HCT116 (cell line): ENCODE measurements at regions not wholly inside any gene's neighbourhood (a gene's known extent, or its start where the extent isn't known, plus 50 kb on each side); places are given as distances from the start of the nearest gene placed in this dataset.

Source experiments
- ATAC-seq: fragments of 200-7000 bp; cut with Tn5 transposase; 2 replicates; pipeline ENCODE4 v1.9.1; 2020; ENCODE audit warnings: mild to moderate bottlenecking, moderate library complexity
- BruUV-seq: library from RNA; stranded (reverse); fragments of 400-500 nt; replicated peaks from 2 replicates; lab custom pipeline; 2021; lab: Mats Ljungman, UMichigan
- CTCF ChIA-PET: fragments of 300-600 bp; sonication (Branson Sonifier 250); formaldehyde crosslinking; loops from one replicate; lab custom pipeline; 2021; ENCODE audit warnings: antibody characterized with exemption; lab: Charles Lee
- POLR2A ChIA-PET: fragments of 300-600, 350-600 bp; sonication (Branson Sonifier 250); formaldehyde crosslinking; loops from one replicate; lab custom pipeline; 2021; ENCODE audit warnings: antibody characterized with exemption; lab: Charles Lee
- RAD21 ChIA-PET, 2 experiments: fragments of 300-600 bp; sonication (Branson Sonifier 250); formaldehyde crosslinking; loops; one replicate each; lab custom pipeline; 2023; ENCODE audit warnings: low total read pairs in 2 of 2; ENCODE audit not compliant: uncharacterized antibody in 2 of 2, unreplicated experiment in 2 of 2, low non-redundant PET in 1 of 2; lab: Charles Lee
- DNase-seq: peaks from one replicate; pipeline ENCODE4 v3.0.0-alpha.2; 2010; ENCODE audit warnings: low read depth, low spot score
- H2AFZ ChIP-seq: fragments of 200-600 bp; shearing (Covaris generic), sonication (generic); 2 replicates; pipeline ENCODE4 v1.6.1; 2017; ENCODE audit warnings: low read depth, mixed run types, mixed read lengths, antibody characterized with exemption, low read length; ENCODE audit not compliant: poor library complexity, severe bottlenecking
- H3K27ac ChIP-seq: 2 replicates; pipeline ENCODE4 v1.5.1; 2012; ENCODE audit warnings: low read depth, low read length
- H3K27me3 ChIP-seq: fragments of 200-600 bp; sonication (generic); 2 replicates; pipeline ENCODE4 v1.6.1; 2016; ENCODE audit warnings: mixed run types, low read length, mixed read lengths; ENCODE audit not compliant: insufficient read depth
- H3K36me3 ChIP-seq, 2 experiments: fragments of 200-500 bp in 1 of 2; fragments of 200-600 bp in 1 of 2; sonication (Bioruptor generic) in 1 of 2; sonication (generic) in 1 of 2; 2 replicates each; pipeline versions ENCODE4 v1.5.1 to v1.6.1; 2014 to 2016; ENCODE audit warnings: low read length in 2 of 2, inconsistent platforms in 1 of 2, mixed read lengths in 1 of 2, mixed run types in 1 of 2; ENCODE audit not compliant: insufficient read depth in 2 of 2, control insufficient read depth in 1 of 2
- H3K4me1 ChIP-seq, 2 experiments: fragments of 200-600 bp in 1 of 2; sonication (generic) in 1 of 2; 2 replicates each; pipeline versions ENCODE4 v1.5.1 to v1.6.1; 2012 to 2017; ENCODE audit warnings: low read length in 2 of 2, inconsistent platforms in 1 of 2, mild to moderate bottlenecking in 1 of 2, mixed read lengths in 1 of 2, mixed run types in 1 of 2, moderate library complexity in 1 of 2; ENCODE audit not compliant: insufficient read depth in 2 of 2, control insufficient read depth in 1 of 2
- H3K4me2 ChIP-seq: fragments of 200-600 bp; sonication (generic); 2 replicates; pipeline ENCODE4 v1.6.1; 2017; ENCODE audit warnings: mixed run types, low read length, mixed read lengths
- H3K4me3 ChIP-seq, 2 experiments: fragments of 200-600 bp in 1 of 2; sonication (generic) in 1 of 2; replicated peaks in 1 of 2; 2 replicates each; pipeline ENCODE4 v1.5.1; 2011 to 2016; ENCODE audit warnings: low read length in 2 of 2, control low read depth in 1 of 2, low read depth in 1 of 2, mild to moderate bottlenecking in 1 of 2, mixed read lengths in 1 of 2, mixed run types in 1 of 2
- H3K79me2 ChIP-seq: fragments of 200-600 bp; sonication (generic); 2 replicates; pipeline ENCODE4 v1.6.1; 2017; ENCODE audit warnings: mild to moderate bottlenecking, mixed run types, low read length, moderate library complexity, mixed read lengths; ENCODE audit not compliant: insufficient read depth
- H3K9ac ChIP-seq: fragments of 200-600 bp; sonication (generic); 2 replicates; pipeline ENCODE4 v1.6.1; 2016; ENCODE audit warnings: low read length, mixed read lengths
- H3K9me2 ChIP-seq: fragments of 200-600 bp; sonication (generic), shearing (Covaris generic); 2 replicates; pipeline ENCODE4 v1.6.1; 2017; ENCODE audit warnings: mixed run types, mild to moderate bottlenecking, moderate library complexity; ENCODE audit not compliant: insufficient read depth
- H3K9me3 ChIP-seq, 2 experiments: fragments of 200-500 bp in 1 of 2; fragments of 200-600 bp in 1 of 2; sonication (Bioruptor generic) in 1 of 2; sonication (generic) in 1 of 2; 2 replicates each; pipeline ENCODE4 v1.6.1; 2014 to 2017; ENCODE audit warnings: low read length in 2 of 2, mixed read lengths in 2 of 2, inconsistent platforms in 1 of 2, low read depth in 1 of 2, mild to moderate bottlenecking in 1 of 2, mixed run types in 1 of 2, moderate library complexity in 1 of 2; ENCODE audit not compliant: control insufficient read depth in 1 of 2, insufficient read depth in 1 of 2
- H4K20me1 ChIP-seq: fragments of 200-600 bp; sonication (generic), shearing (Covaris generic); 2 replicates; pipeline ENCODE4 v1.6.1; 2017; ENCODE audit warnings: mixed run types, mild to moderate bottlenecking, moderate library complexity; ENCODE audit not compliant: insufficient read depth
- CTCF ChIP-seq, 3 experiments: fragments of 200-600 bp in 1 of 3; sonication (generic) in 1 of 3; IDR thresholded peaks in 2 of 3; conservative IDR thresholded peaks in 1 of 3; 2 replicates each; pipeline ENCODE4 v1.5.1; 2012 to 2017; ENCODE audit warnings: low read depth in 2 of 3, low read length in 2 of 3, antibody characterized with exemption in 1 of 3, borderline replicate concordance in 1 of 3, control low read depth in 1 of 3, mild to moderate bottlenecking in 1 of 3, mixed read lengths in 1 of 3, mixed run types in 1 of 3, moderate library complexity in 1 of 3; ENCODE audit not compliant: insufficient read depth in 1 of 3
- ELF1 ChIP-seq: IDR thresholded peaks from 2 replicates; pipeline ENCODE4 v1.6.1; 2012; ENCODE audit warnings: low read depth, borderline replicate concordance
- JUND ChIP-seq: IDR thresholded peaks from 2 replicates; pipeline ENCODE4 v1.6.1; 2012
- POLR2A ChIP-seq: IDR thresholded peaks from 2 replicates; pipeline ENCODE4 v1.7.0; 2011; ENCODE audit warnings: borderline replicate concordance; ENCODE audit not compliant: insufficient read depth, insufficient read length; ENCODE audit errors: extremely low read depth
- RAD21 ChIP-seq: IDR thresholded peaks from 2 replicates; pipeline ENCODE4 v1.6.1; 2012; ENCODE audit warnings: low read depth, mild to moderate bottlenecking
- REST ChIP-seq: IDR thresholded peaks from 2 replicates; pipeline ENCODE4 v1.6.1; 2012; ENCODE audit warnings: low read depth
- SIN3A ChIP-seq: IDR thresholded peaks from 2 replicates; pipeline ENCODE4 v1.6.1; 2012; ENCODE audit warnings: low read depth
- SP1 ChIP-seq: IDR thresholded peaks from 2 replicates; pipeline ENCODE4 v1.6.1; 2012; ENCODE audit warnings: low read depth
- TCF7L2 ChIP-seq: IDR thresholded peaks from 2 replicates; pipeline ENCODE4 v1.7.0; 2011; ENCODE audit warnings: borderline replicate concordance, inconsistent platforms; ENCODE audit not compliant: insufficient read depth, insufficient read length; ENCODE audit errors: extremely low read depth
- YY1 ChIP-seq: IDR thresholded peaks from 2 replicates; pipeline ENCODE4 v1.6.1; 2011; ENCODE audit warnings: low read length, low read depth, moderate library complexity, mild to moderate bottlenecking; ENCODE audit not compliant: insufficient replicate concordance; ENCODE audit errors: extremely low read depth
- ZBTB33 ChIP-seq: IDR thresholded peaks from 2 replicates; pipeline ENCODE4 v1.6.1; 2011; ENCODE audit warnings: mild to moderate bottlenecking, low read length, moderate library complexity; ENCODE audit not compliant: insufficient replicate concordance; ENCODE audit errors: extremely low read depth
- ZNF274 ChIP-seq: fragments of 200-500 bp; sonication (Bioruptor generic); IDR thresholded peaks from 2 replicates; pipeline ENCODE4 v1.6.1; 2014; ENCODE audit warnings: mild to moderate bottlenecking, low read depth, low read length, inconsistent platforms
- intact Hi-C: fragments of 100-400 bp; cut with micrococcal nuclease; formaldehyde crosslinking; loops from 2 replicates; pipeline ENCODE4 v1.10.0; 2022

GRCh38 chr6:93105017-93105416 lies 314.3 kb downstream of the EPHA7 start:
- peaks cover 0 to 8% of the 10 kb centered on the region in 2 experiments; a peak in 3 of 4 replicates for H3K9me3 ChIP-seq
- ATAC-seq (no peak), DNase-seq (no peak)
- H3K4me2 ChIP-seq = no peak overlapping the region
- ChIA-PET POLR2A (no interaction called here), CTCF (no interaction called here), RAD21 (no interaction called here)
- no peak overlapping the region for H3K27ac ChIP-seq
- no peaks in the 10 kb centered on the region for H3K27me3 ChIP-seq
- H3K9ac ChIP-seq = no peak overlapping the region
- H3K36me3 ChIP-seq = no peaks in the 10 kb centered on the region
- TF ChIP-seq ZBTB33 (no peak), JUND (no peak), POLR2A (no peak), TCF7L2 (no peak), ZNF274 (no peak), SP1 (no peak), ELF1 (no peak)
- no peaks in the 10 kb centered on the region for H3K9me2 ChIP-seq
- intact Hi-C loops = no loop called here
- H2AFZ ChIP-seq = no peak overlapping the region
- H3K4me3 ChIP-seq = no peak overlapping the region
- H4K20me1 ChIP-seq = no peaks in the 10 kb centered on the region
- H3K79me2 ChIP-seq = no peaks in the 10 kb centered on the region
- no TSS peak for BruUV-seq
- no peaks in the 10 kb centered on the region for H3K4me1 ChIP-seq

- DNase-seq (no peak), ATAC-seq (no peak)
- Histone ChIP-seq H4K20me1 (no peaks in the 10 kb centered on the region), H3K4me3 (no peak overlapping the region), H3K4me2 (no peak overlapping the region), H3K9me2 (no peaks in the 10 kb centered on the region), H3K9ac (no peak overlapping the region), H3K4me1 (no peaks in the 10 kb centered on the region), H3K27ac (no peak overlapping the region), H3K27me3 (no peaks in the 10 kb centered on the region), H3K79me2 (no peaks in the 10 kb centered on the region), H2AFZ (no peak overlapping the region), H3K9me3 (peaks cover 0 to 8% of the 10 kb centered on the region in 2 experiments; a peak in 3 of 4 replicates), H3K36me3 (no peaks in the 10 kb centered on the region)
- BruUV-seq = no TSS peak
- CTCF ChIA-PET = no interaction called here
- intact Hi-C loops = no loop called here
- RAD21 ChIA-PET = no interaction called here
- POLR2A ChIA-PET = no interaction called here
- TF ChIP-seq SP1 (no peak), CTCF (IDR thresholded peaks at IDR 0.05 in 2 of 3, conservative IDR thresholded peaks at IDR 0.05 in 1 of 3; ENCODE audit: borderline replicate concordance in 1 of 3, insufficient read depth in 1 of 3, low read depth in 2 of 3, low read length in 2 of 3) (no peak), YY1 (no peak), REST (no peak), RAD21 (no peak), SIN3A (no peak)
Measured at GRCh38 chr6:93104195-93104817, 315.1 kb downstream of the EPHA7 start.
